Transverse colon (tissue), 4 donors: ENCODE measurements at regions not wholly inside any gene's neighbourhood (a gene's known extent, or its start where the extent isn't known, plus 50 kb on each side); places are given as distances from the start of the nearest gene placed in this dataset.

Experiments
- DNase-seq: peaks from one replicate; pipeline ENCODE4 v3.0.0-alpha.2; 2019
- H3K27ac ChIP-seq, 4 donors: fragments of 200-600 bp; sonication (generic); 2 replicates each; pipeline ENCODE4 v1.5.1; 2016 to 2018; ENCODE audit warnings: inconsistent platforms in 4 of 4
- H3K27me3 ChIP-seq: fragments of 200-600 bp; sonication (generic); 2 replicates; pipeline ENCODE4 v1.5.1; 2017; ENCODE audit warnings: inconsistent platforms
- H3K36me3 ChIP-seq, 4 donors: fragments of 200-600 bp; sonication (generic); 2 replicates each; pipeline ENCODE4 v1.5.1; 2017 to 2019; ENCODE audit warnings: inconsistent platforms in 4 of 4
- H3K4me1 ChIP-seq, 4 donors: fragments of 200-600 bp; sonication (generic); 2 replicates each; pipeline ENCODE4 v1.5.1; 2017 to 2020; ENCODE audit warnings: inconsistent platforms in 4 of 4
- H3K4me3 ChIP-seq, 4 donors: fragments of 200-600 bp; sonication (generic); 1 replicate in 1 of 4; 2 replicates in 3 of 4; pipeline versions ENCODE4 v1.5.1 to v1.6.1; 2017 to 2019; ENCODE audit warnings: inconsistent platforms in 4 of 4
- H3K9me3 ChIP-seq, 2 donors: fragments of 200-600 bp; sonication (generic); 2 replicates each; pipeline ENCODE4 v1.5.1; 2017 to 2019; ENCODE audit warnings: inconsistent platforms in 2 of 2
- CTCF ChIP-seq, 5 experiments: fragments of 200-600 bp in 3 of 5; fragments of 450-650 bp in 2 of 5; sonication (generic) in 3 of 5; IDR thresholded peaks; 1 replicate in 2 of 5; 2 replicates in 3 of 5; pipeline ENCODE4 v1.5.1; 2016 to 2017; ENCODE audit warnings: antibody characterized with exemption in 5 of 5, inconsistent platforms in 3 of 5, mild to moderate bottlenecking in 2 of 5, moderate library complexity in 1 of 5
- EP300 ChIP-seq: sonication (generic); formaldehyde crosslinking; IDR thresholded peaks from one replicate; pipeline ENCODE4 v1.6.1; 2017; ENCODE audit warnings: antibody characterized with exemption, low read depth
- POLR2A ChIP-seq: fragments of 450-650 bp; IDR thresholded peaks from one replicate; pipeline ENCODE4 v1.6.1; 2016; ENCODE audit warnings: antibody characterized with exemption, mild to moderate bottlenecking, moderate library complexity
- POLR2AphosphoS5 ChIP-seq, 3 donors: sonication (generic); formaldehyde crosslinking; IDR thresholded peaks; one replicate each; pipeline ENCODE4 v1.6.1; 2016; ENCODE audit warnings: antibody characterized with exemption in 3 of 3
- WGBS, 2 donors: methylation state at CpG; one replicate each; pipeline ENCODE4 v1.1.5; 2018; ENCODE audit warnings: low coverage in 1 of 2; 5-methylcytosine and 5-hydroxymethylcytosine counted together
- in situ Hi-C, 4 donors: fragments of 200-750 bp; cut with MboI; loops; one replicate each; pipeline versions ENCODE4 v1.15.0 to v1.15.1; 2017; ENCODE audit warnings: low sequenced_read_pairs in 3 of 4, low pct_ligation_motif_present in 1 of 4, low pct_unique_long_range_greater_than_20kb in 1 of 4
- intact Hi-C: fragments of 100-400 bp; cut with DNase I; formaldehyde crosslinking; loops from one replicate; pipeline ENCODE4 v1.15.1; 2023; ENCODE audit warnings: low total_unique reads

GRCh38 chr12:45611061-45611460 lies 118.4 kb upstream of the ARID2 start:
- Histone ChIP-seq H3K9me3 (no peaks in the 10 kb centered on the region), H3K27me3 (no peaks in the 10 kb centered on the region), H3K4me1 (peaks cover 0 to 3% (median 0%) of the 10 kb centered on the region in 4 donors), H3K27ac (no peak overlapping the region), H3K4me3 (peak overlapping the region in 1 of 4 donors; percentile 25), H3K36me3 (no peaks in the 10 kb centered on the region)
- DNase-seq, result no peak
- intact Hi-C loops, result no loop called here
- TF ChIP-seq POLR2A (no peak), CTCF (IDR thresholded peaks at IDR 0.05) (no peak), EP300 (no peak), POLR2AphosphoS5 (IDR thresholded peaks at IDR 0.05) (no peak)
- in situ Hi-C loops, result no loop called here
- 52 to 68% methylated on average over 10 to 20 of the region's 20 CpGs for WGBS, 2 donors

- intact Hi-C loops, result no loop called here
- H3K27ac ChIP-seq, result no peak overlapping the region
- H3K36me3 ChIP-seq, result no peaks in the 10 kb centered on the region
- DNase-seq, result no peak
- 85 to 95% methylated on average over 4 to 5 of the region's 5 CpGs for WGBS, 2 donors
- in situ Hi-C loops, result no loop called here
- peaks cover 0 to 3% (median 0%) of the 10 kb centered on the region in 4 donors for H3K4me1 ChIP-seq
- no peaks in the 10 kb centered on the region for H3K9me3 ChIP-seq
- no peaks in the 10 kb centered on the region for H3K27me3 ChIP-seq
- TF ChIP-seq EP300 (no peak), CTCF (IDR thresholded peaks at IDR 0.05) (no peak), POLR2A (no peak), POLR2AphosphoS5 (IDR thresholded peaks at IDR 0.05) (no peak)
- peak overlapping the region in 1 of 4 donors; percentile 25 for H3K4me3 ChIP-seq
These were observed 118.0 kb upstream of the ARID2 start for GRCh38 chr12:45611495-45611894.

- 80 to 86% methylated on average over 7 of the region's 7 CpGs for WGBS, 2 donors
- H3K27me3 ChIP-seq, result no peaks in the 10 kb centered on the region
- DNase-seq, result no peak
- in situ Hi-C loops (no loop called here), intact Hi-C loops (no loop called here)
- peaks cover 0 to 3% (median 0%) of the 10 kb centered on the region in 4 donors for H3K4me1 ChIP-seq
- H3K27ac ChIP-seq, result no peak overlapping the region
- no peak for TF ChIP-seq CTCF (IDR thresholded peaks at IDR 0.05)
- H3K36me3 ChIP-seq, result no peaks in the 10 kb centered on the region
- no peak overlapping the region for H3K4me3 ChIP-seq
- H3K9me3 ChIP-seq, result no peaks in the 10 kb centered on the region
These were observed 117.3 kb upstream of the ARID2 start for GRCh38 chr12:45612044-45612794.

GRCh38 chr12:45613296-45613695 lies 116.2 kb upstream of the ARID2 start:
- Histone ChIP-seq H3K4me1 (peaks cover 0 to 3% (median 0%) of the 10 kb centered on the region in 4 donors), H3K27me3 (no peaks in the 10 kb centered on the region), H3K36me3 (no peaks in the 10 kb centered on the region), H3K9me3 (no peaks in the 10 kb centered on the region), H3K4me3 (no peak overlapping the region), H3K27ac (no peak overlapping the region)
- DNase-seq, result no peak
- TF ChIP-seq EP300, result no peak
- TF ChIP-seq CTCF (IDR thresholded peaks at IDR 0.05), result no peak
- no peak for TF ChIP-seq POLR2A
- in situ Hi-C loops (no loop called here), intact Hi-C loops (no loop called here)
- WGBS, 2 donors, result 69 to 81% methylated on average over 3 of the region's 3 CpGs
